ENCODE measurements at regions not wholly inside any gene's neighbourhood (a gene's known extent, or its start where the extent isn't known, plus 50 kb on each side); places are given as distances from the start of the nearest gene placed in this dataset.

GRCh38 chrX:150185766-150186165 is 177.4 kb upstream of the MAMLD1 start:
- TF ChIP-seq CTCF (IDR thresholded peaks at IDR 0.05): no peak
- TF ChIP-seq EP300 (IDR thresholded peaks at IDR 0.05): no peak
- TF ChIP-seq POLR2A (IDR thresholded peaks at IDR 0.05): no peak
- no peak for TF ChIP-seq POLR2AphosphoS5 (IDR thresholded peaks at IDR 0.05)

GRCh38 chrX:150192816-150193215 is 170.3 kb upstream of the MAMLD1 start:
- WGBS, 2 donors: 71 to 82% methylated on average over 5 of the region's 5 CpGs
- TF ChIP-seq EP300 (IDR thresholded peaks at IDR 0.05) (no peak), POLR2AphosphoS5 (IDR thresholded peaks at IDR 0.05) (no peak), POLR2A (IDR thresholded peaks at IDR 0.05) (no peak), CTCF (IDR thresholded peaks at IDR 0.05) (no peak)
- Histone ChIP-seq H3K27me3 (no peaks in the 10 kb centered on the region), H3K36me3 (no peaks in the 10 kb centered on the region), H3K9me3 (no peaks in the 10 kb centered on the region), H3K4me3 (no peak overlapping the region), H3K4me1 (no peaks in the 10 kb centered on the region), H3K27ac (no peak overlapping the region)
- intact Hi-C loops (cut with DNase I): no loop called here
- DNase-seq: no peak

More at GRCh38 chrX:150185766-150186165, 177.4 kb upstream of the MAMLD1 start:
- H3K27me3 ChIP-seq: no peaks in the 10 kb centered on the region
- WGBS, 2 donors: 88 to 91% methylated on average over 5 of the region's 5 CpGs
- no peaks in the 10 kb centered on the region for H3K9me3 ChIP-seq
- H3K4me3 ChIP-seq: no peak overlapping the region
- no peak overlapping the region for H3K27ac ChIP-seq
- intact Hi-C loops (cut with DNase I): no loop called here
- no peak for DNase-seq
- H3K4me1 ChIP-seq: no peaks in the 10 kb centered on the region
- no peaks in the 10 kb centered on the region for H3K36me3 ChIP-seq

- intact Hi-C loops (cut with DNase I): no loop called here
- no peak overlapping the region for H3K27ac ChIP-seq
- TF ChIP-seq POLR2AphosphoS5 (IDR thresholded peaks at IDR 0.05): no peak
- TF ChIP-seq CTCF (IDR thresholded peaks at IDR 0.05): no peak
- no peak for TF ChIP-seq EP300 (IDR thresholded peaks at IDR 0.05)
- TF ChIP-seq POLR2A (IDR thresholded peaks at IDR 0.05): no peak
- no peak overlapping the region for H3K4me3 ChIP-seq
- 84 to 88% methylated on average over 3 of the region's 3 CpGs for WGBS, 2 donors
- no peaks in the 10 kb centered on the region for H3K27me3 ChIP-seq
- H3K4me1 ChIP-seq: no peaks in the 10 kb centered on the region
- DNase-seq: no peak
- no peaks in the 10 kb centered on the region for H3K9me3 ChIP-seq
- H3K36me3 ChIP-seq: no peaks in the 10 kb centered on the region
These were observed 166.8 kb upstream of the MAMLD1 start for GRCh38 chrX:150196285-150196684.

GRCh38 chrX:150197388-150197787 is 165.7 kb upstream of the MAMLD1 start:
- no peak overlapping the region for H3K27ac ChIP-seq
- no peaks in the 10 kb centered on the region for H3K9me3 ChIP-seq
- DNase-seq: no peak
- no peaks in the 10 kb centered on the region for H3K4me1 ChIP-seq
- H3K36me3 ChIP-seq: no peaks in the 10 kb centered on the region
- H3K4me3 ChIP-seq: no peak overlapping the region
- intact Hi-C loops (cut with DNase I): no loop called here
- H3K27me3 ChIP-seq: no peaks in the 10 kb centered on the region
- TF ChIP-seq CTCF (IDR thresholded peaks at IDR 0.05) (no peak), POLR2A (IDR thresholded peaks at IDR 0.05) (no peak), POLR2AphosphoS5 (IDR thresholded peaks at IDR 0.05) (no peak), EP300 (IDR thresholded peaks at IDR 0.05) (no peak)
- WGBS, 2 donors: 89 to 93% methylated on average over 2 of the region's 2 CpGs

GRCh38 chrX:150198776-150199175 is 164.3 kb upstream of the MAMLD1 start:
- Histone ChIP-seq H3K4me3 (no peak overlapping the region), H3K4me1 (no peaks in the 10 kb centered on the region), H3K9me3 (no peaks in the 10 kb centered on the region), H3K27ac (no peak overlapping the region), H3K27me3 (no peaks in the 10 kb centered on the region), H3K36me3 (no peaks in the 10 kb centered on the region)
- DNase-seq: no peak
- 82 to 84% methylated on average over 2 of the region's 2 CpGs for WGBS, 2 donors
- TF ChIP-seq POLR2A (IDR thresholded peaks at IDR 0.05) (no peak), CTCF (IDR thresholded peaks at IDR 0.05) (no peak), EP300 (IDR thresholded peaks at IDR 0.05) (no peak), POLR2AphosphoS5 (IDR thresholded peaks at IDR 0.05) (no peak)
- intact Hi-C loops (cut with DNase I): no loop called here
